ENCODE measurements at regions not wholly inside any gene's neighbourhood (a gene's known extent, or its start where the extent isn't known, plus 50 kb on each side); places are given as distances from the start of the nearest gene placed in this dataset.
"Not testable (repeated sequence)": the region's sequence is repeated elsewhere in the genome, so short reads cannot be mapped to it uniquely, and the experiment has no call there.

DNA sequence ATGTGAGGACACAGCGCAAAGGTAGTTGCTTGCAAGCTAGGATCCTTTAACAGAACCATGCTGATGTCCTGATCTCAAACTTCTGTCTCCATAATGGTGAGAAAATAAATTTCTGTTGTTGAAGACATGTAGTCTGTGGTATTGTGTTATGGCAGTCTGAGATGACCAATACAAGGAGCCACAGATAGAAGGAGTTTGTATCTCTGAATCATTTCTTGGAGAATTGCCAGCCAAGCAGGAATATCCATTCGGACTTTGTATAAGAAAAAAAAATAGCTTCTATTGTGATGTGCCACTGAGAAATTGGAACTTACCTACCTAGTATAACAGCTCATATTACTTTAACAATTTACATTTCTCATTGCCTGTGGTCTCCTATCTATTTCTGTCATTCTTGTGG, 447.6 kb upstream of the CA10 start:
- intact Hi-C loops (cut with DNase I): no loop called here
- no peak for DNase-seq

GRCh38 chr17:52604105-52604504, 445.6 kb upstream of the CA10 start:
- intact Hi-C loops (cut with DNase I): no loop called here

More for the DNA sequence above, 447.6 kb upstream of the CA10 start:
- Histone ChIP-seq H3K27ac (ENCODE audit: low read length) (no peak overlapping the region), H3K27me3 (ENCODE audit: control insufficient read depth, insufficient read depth) (no peaks in the 10 kb centered on the region), H3K4me3 (ENCODE audit: low read length) (no peak overlapping the region), H3K9me3 (ENCODE audit: control insufficient read depth, low read length) (no peaks in the 10 kb centered on the region), H3K4me1 (ENCODE audit: control insufficient read depth, insufficient read depth, low read length) (no peaks in the 10 kb centered on the region)
- no peak for ATAC-seq
- 49% methylated on average over 2 of the region's 2 CpGs for WGBS

DNA sequence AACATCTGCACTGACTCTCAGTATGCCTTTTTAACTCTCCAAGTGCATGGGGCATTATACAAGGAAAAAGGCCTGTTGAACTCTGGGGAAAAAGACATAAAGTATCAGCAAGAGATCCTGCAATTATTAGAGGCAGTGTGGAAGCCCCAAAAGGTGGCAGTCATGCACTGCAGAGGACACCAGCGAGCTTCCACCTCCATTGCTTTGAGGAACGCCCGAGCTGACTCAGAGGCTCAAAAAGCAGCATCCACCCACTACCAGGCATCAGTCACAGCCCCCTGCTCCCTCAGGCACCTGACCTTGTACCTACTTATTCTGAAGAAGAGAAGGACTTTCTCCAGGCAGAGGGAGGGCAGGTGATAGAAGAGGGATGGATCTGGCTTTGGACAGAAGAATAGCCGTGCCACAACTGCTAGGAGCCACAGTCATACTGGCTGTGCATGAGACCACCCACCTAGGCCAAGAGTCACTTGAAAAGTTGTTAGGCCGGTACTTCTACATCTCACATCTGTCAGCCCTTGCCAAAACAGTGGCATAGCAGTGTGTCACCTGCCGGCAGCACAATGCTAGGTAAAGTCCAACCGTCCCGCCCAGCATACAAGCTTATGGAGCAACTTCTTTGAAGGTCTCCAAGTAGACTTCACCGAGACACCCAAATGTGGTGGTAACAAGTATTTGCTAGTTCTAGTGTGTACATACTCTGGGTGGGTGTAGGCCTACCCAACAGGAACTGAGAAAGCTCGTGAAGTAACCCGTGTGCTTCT, 439.1 kb upstream of the CA10 start:
- H3K27me3 ChIP-seq (ENCODE audit: control insufficient read depth, insufficient read depth); H3K9me3 ChIP-seq (ENCODE audit: control insufficient read depth, low read length); H3K4me1 ChIP-seq (ENCODE audit: control insufficient read depth, insufficient read depth, low read length); intact Hi-C loops (cut with DNase I); H3K4me3 ChIP-seq (ENCODE audit: low read length); ATAC-seq; H3K27ac ChIP-seq (ENCODE audit: low read length): not testable (repeated sequence)
- WGBS: 75% methylated on average over 11 of the region's 11 CpGs
- peak in 1 of 3 donors; percentile 15 for DNase-seq

More at GRCh38 chr17:52604105-52604504, 445.6 kb upstream of the CA10 start:
- no peak overlapping the region for H3K27ac ChIP-seq (ENCODE audit: low read length)
- DNase-seq (no peak), ATAC-seq (no peak)
- no peak overlapping the region for H3K4me3 ChIP-seq (ENCODE audit: low read length)
- no peaks in the 10 kb centered on the region for H3K4me1 ChIP-seq (ENCODE audit: control insufficient read depth, insufficient read depth, low read length)
- no peaks in the 10 kb centered on the region for H3K27me3 ChIP-seq (ENCODE audit: control insufficient read depth, insufficient read depth)
- 31% methylated on average over 2 of the region's 2 CpGs for WGBS
- H3K9me3 ChIP-seq (ENCODE audit: control insufficient read depth, low read length): no peaks in the 10 kb centered on the region

GRCh38 chr17:52594516-52594915, 436.0 kb upstream of the CA10 start:
- H3K27me3 ChIP-seq (ENCODE audit: control insufficient read depth, insufficient read depth): no peaks in the 10 kb centered on the region
- H3K9me3 ChIP-seq (ENCODE audit: control insufficient read depth, low read length): no peaks in the 10 kb centered on the region
- H3K4me1 ChIP-seq (ENCODE audit: control insufficient read depth, insufficient read depth, low read length): no peaks in the 10 kb centered on the region
- 89% methylated on average over 2 of the region's 2 CpGs for WGBS
- no peak for ATAC-seq
- no peak for DNase-seq
- H3K4me3 ChIP-seq (ENCODE audit: low read length): no peak overlapping the region
- intact Hi-C loops (cut with DNase I): no loop called here
- no peak overlapping the region for H3K27ac ChIP-seq (ENCODE audit: low read length)

DNA sequence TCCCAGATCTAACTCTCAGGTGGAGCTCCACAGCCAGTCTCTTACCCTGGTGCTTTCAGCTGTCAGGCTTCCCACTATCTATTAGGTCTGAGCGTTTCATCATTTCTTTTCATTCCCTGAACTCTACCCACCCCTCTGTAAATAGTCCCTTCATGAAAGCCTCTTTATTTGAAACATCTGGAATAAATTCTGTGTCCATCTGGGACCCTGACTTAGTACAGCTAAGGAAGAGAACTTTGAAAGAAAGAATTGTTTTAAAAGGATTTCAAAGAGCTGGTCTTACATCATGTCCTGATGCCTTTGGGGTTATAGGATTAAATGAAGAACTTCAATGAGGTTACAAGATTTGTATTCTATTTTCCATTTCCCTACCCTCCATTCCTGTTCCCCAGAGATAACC, 388.5 kb upstream of the CA10 start:
- DNase-seq (no peak), ATAC-seq (no peak)
- no peaks in the 10 kb centered on the region for H3K27me3 ChIP-seq (ENCODE audit: control insufficient read depth, insufficient read depth)
- no peaks in the 10 kb centered on the region for H3K4me1 ChIP-seq (ENCODE audit: control insufficient read depth, insufficient read depth, low read length)
- no peak overlapping the region for H3K27ac ChIP-seq (ENCODE audit: low read length)
- intact Hi-C loops (cut with DNase I): loop anchor here in 1 of 4 donors (2.0 kb wide), 1 partner anchor 24 kb away; no protein-coding TSS in a partner anchor
- H3K4me3 ChIP-seq (ENCODE audit: low read length): no peak overlapping the region
- WGBS: 47% methylated on average over 1 of the region's 1 CpG
- H3K9me3 ChIP-seq (ENCODE audit: control insufficient read depth, low read length): no peaks in the 10 kb centered on the region

DNA sequence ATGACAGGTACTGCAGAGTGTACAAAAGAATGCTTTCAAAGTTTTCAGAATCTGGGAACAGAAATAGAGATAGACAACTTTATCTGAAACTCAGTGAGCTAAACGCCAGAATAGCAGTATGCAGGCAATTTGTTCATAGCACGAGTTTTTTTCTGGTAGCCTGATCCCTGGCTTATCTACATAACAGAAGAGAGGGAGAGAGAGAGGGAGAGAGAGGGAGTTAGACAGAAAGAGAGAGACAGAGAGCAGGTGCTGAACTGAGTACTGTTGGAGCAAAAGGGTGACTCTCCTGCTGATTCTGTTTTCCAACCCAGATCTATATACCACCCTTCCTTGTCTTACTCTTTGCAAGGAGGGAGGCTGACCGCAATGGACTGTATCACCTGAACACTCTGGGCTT, 388.0 kb upstream of the CA10 start:
- 21% methylated on average over 3 of the region's 3 CpGs for WGBS

DNA sequence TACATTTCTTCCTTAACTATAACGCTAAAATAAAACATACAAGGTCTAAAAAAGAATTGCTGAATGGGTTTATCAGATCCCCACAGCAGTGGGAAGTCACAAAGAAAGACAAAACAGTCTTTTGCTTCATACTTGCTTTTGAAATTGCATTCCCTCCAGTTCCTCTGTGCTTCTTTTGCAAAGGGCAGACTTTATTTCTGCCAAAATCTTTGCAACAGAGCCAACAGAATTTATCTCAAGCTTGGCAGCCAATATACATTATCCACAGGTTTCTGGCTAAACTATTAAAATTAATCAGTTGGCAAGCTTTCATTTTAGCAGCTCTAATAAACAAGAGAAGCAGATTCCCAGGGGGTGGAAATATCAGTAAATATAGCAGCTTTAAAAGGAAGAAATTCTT, 378.9 kb upstream of the CA10 start:
- Histone ChIP-seq H3K9me3 (ENCODE audit: control insufficient read depth, low read length) (no peaks in the 10 kb centered on the region), H3K4me3 (ENCODE audit: low read length) (no peak overlapping the region), H3K27ac (ENCODE audit: low read length) (no peak overlapping the region), H3K27me3 (ENCODE audit: control insufficient read depth, insufficient read depth) (no peaks in the 10 kb centered on the region), H3K4me1 (ENCODE audit: control insufficient read depth, insufficient read depth, low read length) (no peaks in the 10 kb centered on the region)
- 25% methylated on average over 1 of the region's 1 CpG for WGBS
- no peak for DNase-seq
- ATAC-seq: peak in 1 of 2 donors; percentile 67
- intact Hi-C loops (cut with DNase I): no loop called here

More for the DNA sequence above, 388.0 kb upstream of the CA10 start:
- H3K4me1 ChIP-seq (ENCODE audit: control insufficient read depth, insufficient read depth, low read length): no peaks in the 10 kb centered on the region
- no peaks in the 10 kb centered on the region for H3K9me3 ChIP-seq (ENCODE audit: control insufficient read depth, low read length)
- H3K27ac ChIP-seq (ENCODE audit: low read length): no peak overlapping the region
- H3K27me3 ChIP-seq (ENCODE audit: control insufficient read depth, insufficient read depth): no peaks in the 10 kb centered on the region
- intact Hi-C loops (cut with DNase I): loop anchor here in 1 of 4 donors (2.0 kb wide), 1 partner anchor 24 kb away; no protein-coding TSS in a partner anchor
- H3K4me3 ChIP-seq (ENCODE audit: low read length): no peak overlapping the region
- ATAC-seq: no peak
- DNase-seq: no peak

DNA sequence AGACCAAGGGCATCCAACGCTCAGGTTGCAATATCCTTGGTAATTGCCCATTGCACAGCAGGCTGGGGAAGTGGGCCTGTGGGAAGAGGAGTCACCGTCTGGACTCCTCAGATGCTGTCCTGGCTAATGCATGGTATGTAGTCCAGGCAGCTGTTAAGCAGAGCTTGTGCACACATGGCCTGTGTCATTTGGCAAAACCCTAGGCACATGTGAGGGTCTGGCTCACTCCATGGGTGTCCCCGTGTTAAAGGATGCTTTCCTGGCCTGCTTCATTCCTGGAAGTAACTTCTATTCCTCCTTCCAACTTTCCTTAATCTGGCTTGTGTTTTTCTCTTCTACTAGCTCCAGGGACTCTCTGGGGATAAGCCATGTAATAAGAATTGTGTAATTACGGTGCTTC, 378.0 kb upstream of the CA10 start:
- no peak overlapping the region for H3K27ac ChIP-seq (ENCODE audit: low read length)
- H3K9me3 ChIP-seq (ENCODE audit: control insufficient read depth, low read length): no peaks in the 10 kb centered on the region
- WGBS: 49% methylated on average over 4 of the region's 4 CpGs
- peak; percentile 81 to 97 for ATAC-seq
- peak; percentile 55 to 82 (median 65) for DNase-seq
- H3K4me1 ChIP-seq (ENCODE audit: control insufficient read depth, insufficient read depth, low read length): no peaks in the 10 kb centered on the region
- intact Hi-C loops (cut with DNase I): no loop called here
- no peaks in the 10 kb centered on the region for H3K27me3 ChIP-seq (ENCODE audit: control insufficient read depth, insufficient read depth)
- no peak overlapping the region for H3K4me3 ChIP-seq (ENCODE audit: low read length)

- ATAC-seq (no peak), DNase-seq (no peak)
- no peaks in the 10 kb centered on the region for H3K27me3 ChIP-seq (ENCODE audit: control insufficient read depth, insufficient read depth)
- WGBS: 63% methylated on average over 4 of the region's 4 CpGs
- intact Hi-C loops (cut with DNase I): no loop called here
- no peaks in the 10 kb centered on the region for H3K9me3 ChIP-seq (ENCODE audit: control insufficient read depth, low read length)
- no peaks in the 10 kb centered on the region for H3K4me1 ChIP-seq (ENCODE audit: control insufficient read depth, insufficient read depth, low read length)
- H3K27ac ChIP-seq (ENCODE audit: low read length): no peak overlapping the region
- H3K4me3 ChIP-seq (ENCODE audit: low read length): no peak overlapping the region
These were observed 373.9 kb upstream of the CA10 start for GRCh38 chr17:52532373-52532772.

DNA sequence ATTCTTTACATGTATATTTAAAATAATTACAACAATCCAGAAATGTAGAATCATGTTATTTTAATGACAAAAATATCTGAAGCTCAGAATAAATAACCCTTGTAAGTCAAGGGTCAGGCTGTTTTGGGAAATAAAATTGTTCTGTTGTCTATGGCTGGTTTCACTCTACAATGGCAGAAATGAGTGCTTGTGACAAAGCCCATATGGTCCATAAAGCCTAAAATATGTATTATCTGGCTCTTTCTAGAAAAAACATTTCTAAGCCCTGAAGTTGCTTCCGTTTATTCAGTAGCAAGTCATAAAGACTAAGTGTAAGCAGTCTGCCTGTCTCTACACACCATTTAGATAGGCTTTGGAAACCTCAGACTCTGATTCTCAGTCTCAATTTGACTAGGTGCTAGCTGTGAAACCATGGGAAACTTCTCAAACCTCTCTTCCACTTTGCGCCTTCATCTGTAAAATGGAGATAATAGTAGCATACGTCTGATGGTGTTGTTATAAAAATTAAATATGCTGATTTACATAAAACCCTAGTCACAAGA, 365.7 kb upstream of the CA10 start:
- no peak for DNase-seq
- ATAC-seq: no peak
- intact Hi-C loops (cut with DNase I): no loop called here
- WGBS: 65% methylated on average over 3 of the region's 3 CpGs
- no peaks in the 10 kb centered on the region for H3K4me1 ChIP-seq (ENCODE audit: control insufficient read depth, insufficient read depth, low read length)
- no peak overlapping the region for H3K4me3 ChIP-seq (ENCODE audit: low read length)
- no peaks in the 10 kb centered on the region for H3K27me3 ChIP-seq (ENCODE audit: control insufficient read depth, insufficient read depth)
- no peak overlapping the region for H3K27ac ChIP-seq (ENCODE audit: low read length)
- no peaks in the 10 kb centered on the region for H3K9me3 ChIP-seq (ENCODE audit: control insufficient read depth, low read length)

DNA sequence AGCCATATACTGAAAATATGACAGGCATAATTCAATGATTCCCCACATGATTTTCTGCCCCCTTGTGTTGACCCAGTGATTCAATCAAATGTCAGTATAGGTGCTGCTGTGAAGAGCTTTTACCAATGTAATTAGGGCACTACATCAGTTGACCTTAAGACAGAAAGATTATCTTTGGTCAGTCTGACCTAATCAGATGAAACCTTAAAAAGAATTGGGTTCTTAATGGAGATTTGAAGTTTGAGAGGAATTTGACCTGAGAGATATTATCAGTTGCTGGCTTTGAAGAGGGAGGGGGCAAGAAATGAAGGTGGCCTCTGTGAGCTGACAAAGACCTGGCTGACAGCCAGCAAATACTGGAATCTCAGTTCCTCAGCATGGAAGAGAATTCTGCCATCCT, 358.7 kb upstream of the CA10 start:
- Histone ChIP-seq H3K4me1 (ENCODE audit: control insufficient read depth, insufficient read depth, low read length) (no peaks in the 10 kb centered on the region), H3K27me3 (ENCODE audit: control insufficient read depth, insufficient read depth) (no peaks in the 10 kb centered on the region), H3K4me3 (ENCODE audit: low read length) (no peak overlapping the region), H3K9me3 (ENCODE audit: control insufficient read depth, low read length) (no peaks in the 10 kb centered on the region), H3K27ac (ENCODE audit: low read length) (no peak overlapping the region)
- ATAC-seq (no peak), DNase-seq (peak in 1 of 3 donors; percentile 2)
- intact Hi-C loops (cut with DNase I): no loop called here
